ENCODE measurements at regions not wholly inside any gene's neighbourhood (a gene's known extent, or its start where the extent isn't known, plus 50 kb on each side); places are given as distances from the start of the nearest gene placed in this dataset.

- H3K4me3 Mint-ChIP-seq: no peak overlapping the region
- WGBS (ENCODE audit: extremely low coverage, insufficient read length, low lambda C conversion rate): no CpG with 5 or more reads among the region's 2 CpGs
- no peak overlapping the region for H2BK12ac ChIP-seq (ENCODE audit: insufficient read length, low read depth, low read length)
- no peak overlapping the region for H4K8ac ChIP-seq (replicated peaks; ENCODE audit: insufficient read length, low read depth, low read length)
- no peak overlapping the region for H3K56ac ChIP-seq (ENCODE audit: insufficient read length, low read depth, low read length)
- no peak overlapping the region for H3K9ac ChIP-seq (ENCODE audit: extremely low read depth, insufficient read length, low read length)
- no peak overlapping the region for H3K27ac Mint-ChIP-seq
- no peaks in the 10 kb centered on the region for H3K79me2 ChIP-seq (ENCODE audit: insufficient read depth, low read length)
- no peak overlapping the region for H2AFZ ChIP-seq (ENCODE audit: low read length)
- TF ChIP-seq CTCF (conservative IDR thresholded peaks at IDR 0.05): no peak
- H3K23me2 ChIP-seq (ENCODE audit: insufficient read length, low read depth, low read length, poor library complexity, severe bottlenecking): no peaks in the 10 kb centered on the region
- H3T11ph ChIP-seq (ENCODE audit: low read length): no peak overlapping the region
- no peaks in the 10 kb centered on the region for H3K27me3 Mint-ChIP-seq (ENCODE audit: low read depth)
- no peak overlapping the region for H3K27ac ChIP-seq (ENCODE audit: insufficient read length, low read depth, low read length)
- H3K9me3 ChIP-seq (ENCODE audit: control insufficient read depth, low read depth, low read length): no peaks in the 10 kb centered on the region
- no peaks in the 10 kb centered on the region for H4K20me1 ChIP-seq (ENCODE audit: control insufficient read depth, insufficient read depth, insufficient read length)
- no peaks in the 10 kb centered on the region for H3K27me3 ChIP-seq (ENCODE audit: insufficient read depth, low read length)
- DNase-seq: no peak
- no peak overlapping the region for H3K4ac ChIP-seq (ENCODE audit: low read depth, low read length)
- no peaks in the 10 kb centered on the region for H3K79me1 ChIP-seq (ENCODE audit: insufficient read depth, low read depth, low read length, poor library complexity, severe bottlenecking)
- H2BK5ac ChIP-seq (ENCODE audit: insufficient read length, low read length): no peak overlapping the region
- no peaks in the 10 kb centered on the region; a peak in 1 of 5 replicates for H3K9me3 Mint-ChIP-seq
- H4K5ac ChIP-seq (ENCODE audit: insufficient read length, low read depth, low read length): no peak overlapping the region
- H3K36me3 Mint-ChIP-seq (ENCODE audit: insufficient read depth in 1 of 3, low read depth in 3 of 3): no peaks in the 10 kb centered on the region
- no peak overlapping the region for H2BK120ac ChIP-seq (ENCODE audit: low read depth, low read length, poor library complexity, severe bottlenecking)
- no peak overlapping the region for H3K14ac ChIP-seq (ENCODE audit: insufficient read depth, low read length)
- no peak overlapping the region for H2AK5ac ChIP-seq (ENCODE audit: insufficient read length, low read length)
- H3K23ac ChIP-seq (ENCODE audit: insufficient read length, low read depth, low read length): no peak overlapping the region
- no peak overlapping the region for H2BK15ac ChIP-seq (ENCODE audit: low read depth, low read length)
- H3K18ac ChIP-seq (ENCODE audit: insufficient read length, low read depth, low read length): no peak overlapping the region
- H2BK20ac ChIP-seq (ENCODE audit: low read depth, low read length, poor library complexity, severe bottlenecking): no peak overlapping the region
- no peak overlapping the region for H4K91ac ChIP-seq (ENCODE audit: insufficient read length, low read depth, low read length)
- no peaks in the 10 kb centered on the region for H3K4me1 ChIP-seq (ENCODE audit: insufficient read depth, low read length)
- H3K4me1 Mint-ChIP-seq: no peaks in the 10 kb centered on the region
- no peak overlapping the region for H3K4me2 ChIP-seq (ENCODE audit: insufficient read depth, insufficient read length, low read length)
Observed at GRCh38 chr6:88368071-88368787, 202.1 kb upstream of the CNR1 start.

Measured in H9 (cell line).